Fibroblast of lung (primary cell): ENCODE measurements at regions not wholly inside any gene's neighbourhood (a gene's known extent, or its start where the extent isn't known, plus 50 kb on each side); places are given as distances from the start of the nearest gene placed in this dataset.

Experiments
- DNase-seq, 2 donors: peaks; one replicate each; pipeline versions ENCODE4 v3.0.0 to v3.0.0-alpha.2; 2010; ENCODE audit warnings: low read depth in 2 of 2
- H2AFZ ChIP-seq: 2 replicates; pipeline ENCODE4 v1.5.1; 2012; ENCODE audit warnings: low read length, control low read depth, inconsistent platforms
- H3K27ac ChIP-seq: 2 replicates; pipeline ENCODE4 v1.5.1; 2011; ENCODE audit warnings: low read length, control low read depth; ENCODE audit not compliant: insufficient read depth
- H3K27me3 ChIP-seq: 2 replicates; pipeline ENCODE4 v1.5.1; 2011; ENCODE audit warnings: mild to moderate bottlenecking, low read length; ENCODE audit not compliant: control insufficient read depth, insufficient read depth
- H3K36me3 ChIP-seq: 2 replicates; pipeline ENCODE4 v1.5.1; 2011; ENCODE audit warnings: low read length; ENCODE audit not compliant: control insufficient read depth, insufficient read depth
- H3K4me1 ChIP-seq: 2 replicates; pipeline ENCODE4 v1.5.1; 2011; ENCODE audit warnings: low read length; ENCODE audit not compliant: control insufficient read depth, insufficient read depth; ENCODE audit errors: extremely low read depth
- H3K4me2 ChIP-seq: 2 replicates; pipeline ENCODE4 v1.5.1; 2011; ENCODE audit warnings: low read length, control low read depth; ENCODE audit not compliant: insufficient read depth; ENCODE audit errors: extremely low read depth
- H3K4me3 ChIP-seq, 4 experiments: fragments of 200-600 bp in 1 of 4; sonication (generic) in 1 of 4; replicated peaks in 1 of 4; 2 replicates each; pipeline ENCODE4 v1.5.1; 2011 to 2016; ENCODE audit warnings: low read length in 4 of 4, low read depth in 3 of 4, mild to moderate bottlenecking in 3 of 4, control low read depth in 2 of 4, inconsistent platforms in 1 of 4, mixed read lengths in 1 of 4; ENCODE audit not compliant: insufficient read depth in 1 of 4; ENCODE audit errors: control extremely low read depth in 1 of 4
- H3K79me2 ChIP-seq: 2 replicates; pipeline ENCODE4 v1.5.1; 2012; ENCODE audit warnings: mild to moderate bottlenecking, low read length, inconsistent platforms; ENCODE audit not compliant: control insufficient read depth, insufficient read depth
- H3K9ac ChIP-seq: 2 replicates; pipeline ENCODE4 v1.5.1; 2011; ENCODE audit warnings: mild to moderate bottlenecking, low read length, control low read depth; ENCODE audit not compliant: insufficient read depth
- H3K9me3 ChIP-seq: 2 replicates; pipeline ENCODE4 v1.5.1; 2012; ENCODE audit warnings: low read depth, low read length; ENCODE audit not compliant: control insufficient read depth, insufficient read depth
- H4K20me1 ChIP-seq: 2 replicates; pipeline ENCODE4 v1.5.1; 2011; ENCODE audit warnings: low read length; ENCODE audit not compliant: control insufficient read depth, insufficient read depth; ENCODE audit errors: extremely low read depth
- EZH2 ChIP-seq: IDR thresholded peaks from 2 replicates; pipeline ENCODE4 v1.5.1; 2012; ENCODE audit warnings: low read length, control low read depth, mild to moderate bottlenecking; ENCODE audit errors: missing control alignments
- TF ChIP-seq, protein P1 (sequence below), 2 donors: IDR thresholded peaks in 1 of 2; conservative IDR thresholded peaks in 1 of 2; 1 replicate in 1 of 2; 2 replicates in 1 of 2; pipeline ENCODE4 v1.5.1; 2011 to 2012; ENCODE audit warnings: low read length in 2 of 2, control low read depth in 1 of 2, inconsistent platforms in 1 of 2, low read depth in 1 of 2, mild to moderate bottlenecking in 1 of 2

GRCh38 chr6:144474290-144474689, 189.2 kb downstream of the UTRN start:
- Histone ChIP-seq H4K20me1 (no peaks in the 10 kb centered on the region), H3K79me2 (no peaks in the 10 kb centered on the region), H3K4me2 (no peak overlapping the region), H3K4me3 (no peak overlapping the region), H3K27ac (no peak overlapping the region), H2AFZ (no peak overlapping the region), H3K27me3 (no peaks in the 10 kb centered on the region), H3K9me3 (no peaks in the 10 kb centered on the region), H3K4me1 (no peaks in the 10 kb centered on the region), H3K36me3 (no peaks in the 10 kb centered on the region), H3K9ac (no peak overlapping the region)
- TF ChIP-seq, protein P1, sequence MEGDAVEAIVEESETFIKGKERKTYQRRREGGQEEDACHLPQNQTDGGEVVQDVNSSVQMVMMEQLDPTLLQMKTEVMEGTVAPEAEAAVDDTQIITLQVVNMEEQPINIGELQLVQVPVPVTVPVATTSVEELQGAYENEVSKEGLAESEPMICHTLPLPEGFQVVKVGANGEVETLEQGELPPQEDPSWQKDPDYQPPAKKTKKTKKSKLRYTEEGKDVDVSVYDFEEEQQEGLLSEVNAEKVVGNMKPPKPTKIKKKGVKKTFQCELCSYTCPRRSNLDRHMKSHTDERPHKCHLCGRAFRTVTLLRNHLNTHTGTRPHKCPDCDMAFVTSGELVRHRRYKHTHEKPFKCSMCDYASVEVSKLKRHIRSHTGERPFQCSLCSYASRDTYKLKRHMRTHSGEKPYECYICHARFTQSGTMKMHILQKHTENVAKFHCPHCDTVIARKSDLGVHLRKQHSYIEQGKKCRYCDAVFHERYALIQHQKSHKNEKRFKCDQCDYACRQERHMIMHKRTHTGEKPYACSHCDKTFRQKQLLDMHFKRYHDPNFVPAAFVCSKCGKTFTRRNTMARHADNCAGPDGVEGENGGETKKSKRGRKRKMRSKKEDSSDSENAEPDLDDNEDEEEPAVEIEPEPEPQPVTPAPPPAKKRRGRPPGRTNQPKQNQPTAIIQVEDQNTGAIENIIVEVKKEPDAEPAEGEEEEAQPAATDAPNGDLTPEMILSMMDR (conservative IDR thresholded peaks at IDR 0.05 in 1 of 2, IDR thresholded peaks at IDR 0.05 in 1 of 2; ENCODE audit: low read depth in 1 of 2, low read length in 2 of 2), result no peak
- TF ChIP-seq EZH2, result no peak
- DNase-seq, result no peak

DNA sequence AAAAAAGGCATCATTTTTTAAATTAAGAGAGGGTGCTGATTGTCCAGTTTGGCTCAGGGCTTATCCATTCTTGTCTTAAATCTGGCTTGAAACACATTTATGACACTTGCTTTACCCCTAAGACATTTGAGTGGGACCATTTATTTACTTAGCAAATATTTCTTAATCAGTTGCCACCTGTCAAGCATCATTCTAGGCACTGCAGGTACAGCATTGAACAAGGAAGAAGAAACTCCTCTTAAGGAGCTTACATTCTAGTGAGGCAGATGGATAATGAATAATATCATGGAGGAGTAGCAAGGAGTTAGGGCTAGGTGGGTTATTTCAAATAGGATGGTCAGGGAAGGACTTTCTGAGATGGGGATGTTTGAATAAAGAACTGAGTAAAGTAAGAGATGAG, 189.8 kb downstream of the UTRN start:
- H3K4me2 ChIP-seq, result no peak overlapping the region
- TF ChIP-seq EZH2, result no peak
- TF ChIP-seq, protein P1 (conservative IDR thresholded peaks at IDR 0.05 in 1 of 2, IDR thresholded peaks at IDR 0.05 in 1 of 2; ENCODE audit: low read depth in 1 of 2, low read length in 2 of 2), result no peak
- no peak overlapping the region for H3K9ac ChIP-seq
- no peaks in the 10 kb centered on the region for H4K20me1 ChIP-seq
- no peaks in the 10 kb centered on the region for H3K9me3 ChIP-seq
- H3K79me2 ChIP-seq, result no peaks in the 10 kb centered on the region
- no peaks in the 10 kb centered on the region for H3K4me1 ChIP-seq
- H3K27ac ChIP-seq, result no peak overlapping the region
- no peak overlapping the region for H3K4me3 ChIP-seq
- H3K36me3 ChIP-seq, result no peaks in the 10 kb centered on the region
- H3K27me3 ChIP-seq, result no peaks in the 10 kb centered on the region
- H2AFZ ChIP-seq, result no peak overlapping the region
- DNase-seq, result no peak

DNA sequence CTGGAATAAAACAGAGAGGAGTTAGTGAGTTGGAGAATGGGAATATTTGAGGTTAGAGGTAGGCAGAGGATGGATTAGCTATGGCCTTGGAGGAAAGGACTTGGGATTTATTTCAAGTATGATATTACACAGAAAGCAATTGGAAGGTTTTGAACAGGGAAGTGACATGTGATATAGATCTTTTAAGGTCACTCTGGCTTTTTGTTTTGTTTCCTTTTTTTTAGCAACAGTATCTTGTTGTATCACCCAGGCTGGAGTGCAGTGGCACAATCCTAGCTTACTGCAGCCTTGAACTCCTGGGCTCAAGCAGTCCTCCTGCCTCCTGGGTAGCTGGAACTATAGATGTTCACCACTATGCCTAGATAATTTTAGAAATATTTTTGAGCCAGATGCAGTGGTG, 190.3 kb downstream of the UTRN start:
- no peak overlapping the region for H3K4me2 ChIP-seq
- H3K4me3 ChIP-seq, result no peak overlapping the region
- H3K36me3 ChIP-seq, result no peaks in the 10 kb centered on the region

More for the DNA sequence above, 190.3 kb downstream of the UTRN start:
- no peak overlapping the region for H3K27ac ChIP-seq
- H3K9ac ChIP-seq, result no peak overlapping the region
- no peak for TF ChIP-seq EZH2
- TF ChIP-seq, protein P1 (conservative IDR thresholded peaks at IDR 0.05 in 1 of 2, IDR thresholded peaks at IDR 0.05 in 1 of 2; ENCODE audit: low read depth in 1 of 2, low read length in 2 of 2), result no peak
- no peaks in the 10 kb centered on the region for H4K20me1 ChIP-seq
- DNase-seq, result no peak
- no peaks in the 10 kb centered on the region for H3K4me1 ChIP-seq
- H3K79me2 ChIP-seq, result no peaks in the 10 kb centered on the region
- H2AFZ ChIP-seq, result no peak overlapping the region
- H3K9me3 ChIP-seq, result no peaks in the 10 kb centered on the region
- no peaks in the 10 kb centered on the region for H3K27me3 ChIP-seq
